ENCODE measurements at regions not wholly inside any gene's neighbourhood (a gene's known extent, or its start where the extent isn't known, plus 50 kb on each side); places are given as distances from the start of the nearest gene placed in this dataset.

DNA sequence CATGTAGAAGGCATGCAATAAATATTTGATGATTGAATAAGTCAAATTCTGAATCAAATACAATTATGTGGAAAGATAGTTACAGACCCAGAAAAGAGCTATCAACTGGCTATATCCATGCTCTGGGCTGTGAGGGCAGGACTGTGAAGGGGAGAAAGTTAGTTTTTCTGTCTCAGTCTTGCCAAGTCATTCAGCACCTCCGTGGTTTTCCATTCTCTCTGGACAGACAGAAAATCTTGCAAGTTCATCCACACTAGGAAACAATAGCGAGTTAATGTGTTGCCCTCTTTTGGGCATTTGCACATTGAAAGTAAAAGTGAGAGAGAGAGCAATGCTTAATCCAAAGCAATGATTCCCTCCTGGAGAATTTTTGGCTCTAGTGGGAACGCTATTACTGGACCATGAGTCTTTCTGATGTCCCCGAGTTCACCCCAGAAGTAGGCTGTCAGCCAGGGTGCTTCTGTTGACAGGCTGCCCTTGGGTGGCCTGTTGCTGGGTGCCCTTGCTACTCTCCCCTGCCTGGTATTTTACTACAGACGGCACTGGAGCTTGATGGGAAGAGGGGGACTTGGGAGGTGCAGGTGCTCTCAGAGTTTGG, 238.3 kb downstream of the LOXHD1 start:
- Histone ChIP-seq H3K4me3 (ENCODE audit: low read depth in 2 of 2, low read length in 2 of 2) (no peak overlapping the region), H3K9me3 (ENCODE audit: control insufficient read depth, insufficient read depth, low read depth, low read length) (no peaks in the 10 kb centered on the region), H3K36me3 (ENCODE audit: control insufficient read depth, insufficient read depth, low read length) (no peaks in the 10 kb centered on the region), H3K4me1 (ENCODE audit: control insufficient read depth, insufficient read depth, low read length) (no peaks in the 10 kb centered on the region), H3K27ac (ENCODE audit: low read length) (no peak overlapping the region), H3K27me3 (ENCODE audit: control insufficient read depth, insufficient read depth, low read length) (no peaks in the 10 kb centered on the region)
- in situ Hi-C loops (cut with HindIII; ENCODE audit: low pct_unique_long_range_greater_than_20kb, low sequenced_read_pairs) (no loop called here), intact Hi-C loops (cut with micrococcal nuclease; ENCODE audit: unreplicated experiment) (no loop called here)
- ChIA-PET CTCF (no interaction called here), POLR2A (no interaction called here)
- no TSS peak for BruUV-seq (replicated peaks)
- TF ChIP-seq, protein P1, sequence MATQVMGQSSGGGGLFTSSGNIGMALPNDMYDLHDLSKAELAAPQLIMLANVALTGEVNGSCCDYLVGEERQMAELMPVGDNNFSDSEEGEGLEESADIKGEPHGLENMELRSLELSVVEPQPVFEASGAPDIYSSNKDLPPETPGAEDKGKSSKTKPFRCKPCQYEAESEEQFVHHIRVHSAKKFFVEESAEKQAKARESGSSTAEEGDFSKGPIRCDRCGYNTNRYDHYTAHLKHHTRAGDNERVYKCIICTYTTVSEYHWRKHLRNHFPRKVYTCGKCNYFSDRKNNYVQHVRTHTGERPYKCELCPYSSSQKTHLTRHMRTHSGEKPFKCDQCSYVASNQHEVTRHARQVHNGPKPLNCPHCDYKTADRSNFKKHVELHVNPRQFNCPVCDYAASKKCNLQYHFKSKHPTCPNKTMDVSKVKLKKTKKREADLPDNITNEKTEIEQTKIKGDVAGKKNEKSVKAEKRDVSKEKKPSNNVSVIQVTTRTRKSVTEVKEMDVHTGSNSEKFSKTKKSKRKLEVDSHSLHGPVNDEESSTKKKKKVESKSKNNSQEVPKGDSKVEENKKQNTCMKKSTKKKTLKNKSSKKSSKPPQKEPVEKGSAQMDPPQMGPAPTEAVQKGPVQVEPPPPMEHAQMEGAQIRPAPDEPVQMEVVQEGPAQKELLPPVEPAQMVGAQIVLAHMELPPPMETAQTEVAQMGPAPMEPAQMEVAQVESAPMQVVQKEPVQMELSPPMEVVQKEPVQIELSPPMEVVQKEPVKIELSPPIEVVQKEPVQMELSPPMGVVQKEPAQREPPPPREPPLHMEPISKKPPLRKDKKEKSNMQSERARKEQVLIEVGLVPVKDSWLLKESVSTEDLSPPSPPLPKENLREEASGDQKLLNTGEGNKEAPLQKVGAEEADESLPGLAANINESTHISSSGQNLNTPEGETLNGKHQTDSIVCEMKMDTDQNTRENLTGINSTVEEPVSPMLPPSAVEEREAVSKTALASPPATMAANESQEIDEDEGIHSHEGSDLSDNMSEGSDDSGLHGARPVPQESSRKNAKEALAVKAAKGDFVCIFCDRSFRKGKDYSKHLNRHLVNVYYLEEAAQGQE (IDR thresholded peaks at IDR 0.05; ENCODE audit: insufficient read depth in 1 of 2, low read depth in 2 of 2, low read length in 1 of 2) = no peak
- TF ChIP-seq POLR2AphosphoS5 (IDR thresholded peaks at IDR 0.05; ENCODE audit: low read depth, low read length) (no peak), TCF7L2 (IDR thresholded peaks at IDR 0.05; ENCODE audit: low read depth, low read length) (no peak)
- DNase-seq (ENCODE audit: low read depth, low spot score) (no peak), ATAC-seq (no peak)

DNA sequence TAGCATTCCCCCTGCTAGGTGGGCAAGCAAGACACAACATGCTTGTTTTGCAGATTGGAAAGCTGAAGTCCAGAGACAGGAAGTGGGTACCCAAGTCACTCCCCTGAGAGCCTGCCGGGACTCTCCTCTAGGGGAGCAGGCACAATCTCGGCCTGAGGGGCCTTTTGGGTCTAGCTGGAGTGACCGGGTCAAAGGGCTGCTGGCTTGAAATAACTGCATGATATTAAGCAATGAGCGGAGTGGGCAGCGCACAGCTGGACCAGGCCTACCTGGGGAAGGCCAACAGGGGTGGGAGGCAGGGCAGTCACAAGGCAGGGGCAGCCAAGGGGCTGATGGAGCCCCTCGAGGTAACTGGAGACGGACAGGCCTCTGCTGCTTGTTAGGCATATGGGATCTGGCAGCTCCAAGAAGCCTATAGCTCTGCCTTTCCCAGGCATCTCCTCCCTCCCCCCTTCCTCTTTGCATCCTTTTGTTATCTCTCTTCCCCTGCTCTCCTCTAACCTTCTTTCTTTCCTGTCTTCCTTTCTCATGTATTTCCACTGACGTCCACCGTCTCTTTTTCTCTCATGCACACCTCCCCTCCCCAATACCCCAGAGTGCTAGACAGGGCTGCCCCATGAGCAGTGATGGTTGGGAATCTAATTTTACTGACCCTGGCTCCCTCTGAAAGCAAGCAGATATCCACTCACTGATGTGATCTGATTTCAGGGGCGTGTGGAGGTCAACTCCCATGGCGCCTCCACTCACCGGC, 237.5 kb downstream of the LOXHD1 start:
- ATAC-seq (no peak), DNase-seq (ENCODE audit: low read depth, low spot score) (no peak)
- Histone ChIP-seq H3K36me3 (ENCODE audit: control insufficient read depth, insufficient read depth, low read length) (no peaks in the 10 kb centered on the region), H3K27ac (ENCODE audit: low read length) (no peak overlapping the region), H3K9me3 (ENCODE audit: control insufficient read depth, insufficient read depth, low read depth, low read length) (no peaks in the 10 kb centered on the region), H3K27me3 (ENCODE audit: control insufficient read depth, insufficient read depth, low read length) (no peaks in the 10 kb centered on the region), H3K4me1 (ENCODE audit: control insufficient read depth, insufficient read depth, low read length) (no peaks in the 10 kb centered on the region), H3K4me3 (ENCODE audit: low read depth in 2 of 2, low read length in 2 of 2) (no peak overlapping the region)
- TF ChIP-seq, protein P1 (IDR thresholded peaks at IDR 0.05; ENCODE audit: insufficient read depth in 1 of 2, low read depth in 2 of 2, low read length in 1 of 2) = no peak
- in situ Hi-C loops (cut with HindIII; ENCODE audit: low pct_unique_long_range_greater_than_20kb, low sequenced_read_pairs) = no loop called here
- POLR2A ChIA-PET = no interaction called here
- intact Hi-C loops (cut with micrococcal nuclease; ENCODE audit: unreplicated experiment) = no loop called here
- BruUV-seq (replicated peaks) = no TSS peak
- CTCF ChIA-PET = no interaction called here

All from Panc1 (cell line).